Peyer's patch (tissue), 4 donors: ENCODE measurements at regions not wholly inside any gene's neighbourhood (a gene's known extent, or its start where the extent isn't known, plus 50 kb on each side); places are given as distances from the start of the nearest gene placed in this dataset.

Experiments
- DNase-seq, 3 donors: peaks; one replicate each; pipeline ENCODE4 v3.0.0-alpha.2; 2017 to 2019
- H3K27ac ChIP-seq, 4 donors: fragments of 200-600 bp; sonication (generic); one replicate each; pipeline ENCODE4 v1.5.1; 2016 to 2019
- H3K27me3 ChIP-seq, 2 donors: fragments of 200-600 bp; sonication (generic); one replicate each; pipeline ENCODE4 v1.5.1; 2019
- H3K36me3 ChIP-seq, 3 donors: fragments of 200-600 bp; sonication (generic); one replicate each; pipeline ENCODE4 v1.5.1; 2016 to 2019
- H3K4me1 ChIP-seq, 4 donors: fragments of 200-600 bp; sonication (generic); one replicate each; pipeline ENCODE4 v1.5.1; 2016 to 2019
- H3K4me3 ChIP-seq, 4 donors: fragments of 200-600 bp; sonication (generic); 1 replicate in 3 of 4; 2 replicates in 1 of 4; pipeline ENCODE4 v1.5.1; 2016 to 2019; ENCODE audit warnings: mild to moderate bottlenecking in 1 of 4
- H3K9me3 ChIP-seq, 4 donors: fragments of 200-600 bp; sonication (generic); one replicate each; pipeline ENCODE4 v1.5.1; 2016 to 2019; ENCODE audit warnings: mild to moderate bottlenecking in 1 of 4
- CTCF ChIP-seq, 6 experiments: fragments of 450-650 bp in 4 of 6; fragments of 200-600 bp in 2 of 6; sonication (generic) in 1 of 6; IDR thresholded peaks; one replicate each; pipeline ENCODE4 v1.5.1; 2017 to 2019; ENCODE audit warnings: antibody characterized with exemption in 6 of 6, mild to moderate bottlenecking in 3 of 6, moderate library complexity in 1 of 6
- POLR2A ChIP-seq, 2 donors: fragments of 450-650 bp; IDR thresholded peaks; one replicate each; pipeline ENCODE4 v1.5.1; 2017; ENCODE audit warnings: antibody characterized with exemption in 2 of 2, mild to moderate bottlenecking in 2 of 2, moderate library complexity in 2 of 2

GRCh38 chr20:40913224-40914185, 115.1 kb upstream of the TOP1 start:
- Histone ChIP-seq H3K36me3 (no peaks in the 10 kb centered on the region), H3K27me3 (no peaks in the 10 kb centered on the region), H3K9me3 (no peaks in the 10 kb centered on the region), H3K4me1 (no peaks in the 10 kb centered on the region), H3K4me3 (no peak overlapping the region), H3K27ac (no peak overlapping the region)
- no peak for DNase-seq
- TF ChIP-seq CTCF (IDR thresholded peaks at IDR 0.05) (no peak), POLR2A (IDR thresholded peaks at IDR 0.05) (no peak)

GRCh38 chr20:40915756-40916155, 112.9 kb upstream of the TOP1 start:
- Histone ChIP-seq H3K36me3 (no peaks in the 10 kb centered on the region), H3K4me3 (no peak overlapping the region), H3K9me3 (no peaks in the 10 kb centered on the region), H3K27ac (no peak overlapping the region), H3K4me1 (no peaks in the 10 kb centered on the region), H3K27me3 (no peaks in the 10 kb centered on the region)
- no peak for TF ChIP-seq CTCF (IDR thresholded peaks at IDR 0.05)
- TF ChIP-seq POLR2A (IDR thresholded peaks at IDR 0.05), result no peak
- no peak for DNase-seq

GRCh38 chr20:40916276-40916675, 112.3 kb upstream of the TOP1 start:
- TF ChIP-seq POLR2A (IDR thresholded peaks at IDR 0.05), result no peak
- no peak for TF ChIP-seq CTCF (IDR thresholded peaks at IDR 0.05)
- Histone ChIP-seq H3K27me3 (no peaks in the 10 kb centered on the region), H3K27ac (no peak overlapping the region), H3K4me3 (no peak overlapping the region), H3K36me3 (no peaks in the 10 kb centered on the region), H3K4me1 (no peaks in the 10 kb centered on the region), H3K9me3 (no peaks in the 10 kb centered on the region)
- no peak for DNase-seq

- no peak for DNase-seq
- no peaks in the 10 kb centered on the region for H3K36me3 ChIP-seq
- H3K27ac ChIP-seq, result no peak overlapping the region
- H3K4me3 ChIP-seq, result no peak overlapping the region
- H3K9me3 ChIP-seq, result no peaks in the 10 kb centered on the region
- H3K27me3 ChIP-seq, result no peaks in the 10 kb centered on the region
- H3K4me1 ChIP-seq, result no peaks in the 10 kb centered on the region
- TF ChIP-seq CTCF (IDR thresholded peaks at IDR 0.05) (no peak), POLR2A (IDR thresholded peaks at IDR 0.05) (no peak)
These were observed 108.3 kb upstream of the TOP1 start for GRCh38 chr20:40920291-40920690.

GRCh38 chr20:40922865-40923264, 105.8 kb upstream of the TOP1 start:
- Histone ChIP-seq H3K4me3 (no peak overlapping the region), H3K9me3 (no peaks in the 10 kb centered on the region), H3K27ac (no peak overlapping the region), H3K36me3 (no peaks in the 10 kb centered on the region), H3K4me1 (no peaks in the 10 kb centered on the region), H3K27me3 (no peaks in the 10 kb centered on the region)
- TF ChIP-seq POLR2A (IDR thresholded peaks at IDR 0.05), result no peak
- TF ChIP-seq CTCF (IDR thresholded peaks at IDR 0.05), result no peak
- DNase-seq, result no peak
